Suprapubic skin (tissue), 3 donors: ENCODE measurements at regions not wholly inside any gene's neighbourhood (a gene's known extent, or its start where the extent isn't known, plus 50 kb on each side); places are given as distances from the start of the nearest gene placed in this dataset.
"Not testable (repeated sequence)": the region's sequence is repeated elsewhere in the genome, so short reads cannot be mapped to it uniquely, and the experiment has no call there.

Source experiments
- CTCF ChIP-seq, 2 donors: fragments of 200-600 bp in 1 of 2; fragments of 450-650 bp in 1 of 2; sonication (generic) in 1 of 2; IDR thresholded peaks; one replicate each; pipeline ENCODE4 v1.5.1; 2016 to 2019; ENCODE audit warnings: antibody characterized with exemption in 2 of 2, mild to moderate bottlenecking in 1 of 2, moderate library complexity in 1 of 2
- POLR2A ChIP-seq, 2 donors: fragments of 450-650 bp; IDR thresholded peaks; one replicate each; pipeline ENCODE4 v1.6.1; 2017; ENCODE audit warnings: antibody characterized with exemption in 2 of 2, mild to moderate bottlenecking in 2 of 2, moderate library complexity in 2 of 2

- not testable (repeated sequence) for TF ChIP-seq CTCF, POLR2A (IDR thresholded peaks at IDR 0.05)
Measured at GRCh38 chr13:44704811-44705210, 128.7 kb upstream of the TSC22D1 start.
